GM19455 (cell line): ENCODE measurements at regions not wholly inside any gene's neighbourhood (a gene's known extent, or its start where the extent isn't known, plus 50 kb on each side); places are given as distances from the start of the nearest gene placed in this dataset.
"Not testable (repeated sequence)": the region's sequence is repeated elsewhere in the genome, so short reads cannot be mapped to it uniquely, and the experiment has no call there.

Experiments used
- ATAC-seq: cut with Tn5 transposase; IDR thresholded peaks from one replicate; pipeline ENCODE4 v1.9.1; 2021; ENCODE audit not compliant: unreplicated experiment

GRCh38 chr2:42978887-42979415 lies 186.6 kb upstream of the HAAO start:
- no peak for ATAC-seq

GRCh38 chr2:42978175-42978886 lies 185.9 kb upstream of the HAAO start:
- ATAC-seq, result no peak

DNA sequence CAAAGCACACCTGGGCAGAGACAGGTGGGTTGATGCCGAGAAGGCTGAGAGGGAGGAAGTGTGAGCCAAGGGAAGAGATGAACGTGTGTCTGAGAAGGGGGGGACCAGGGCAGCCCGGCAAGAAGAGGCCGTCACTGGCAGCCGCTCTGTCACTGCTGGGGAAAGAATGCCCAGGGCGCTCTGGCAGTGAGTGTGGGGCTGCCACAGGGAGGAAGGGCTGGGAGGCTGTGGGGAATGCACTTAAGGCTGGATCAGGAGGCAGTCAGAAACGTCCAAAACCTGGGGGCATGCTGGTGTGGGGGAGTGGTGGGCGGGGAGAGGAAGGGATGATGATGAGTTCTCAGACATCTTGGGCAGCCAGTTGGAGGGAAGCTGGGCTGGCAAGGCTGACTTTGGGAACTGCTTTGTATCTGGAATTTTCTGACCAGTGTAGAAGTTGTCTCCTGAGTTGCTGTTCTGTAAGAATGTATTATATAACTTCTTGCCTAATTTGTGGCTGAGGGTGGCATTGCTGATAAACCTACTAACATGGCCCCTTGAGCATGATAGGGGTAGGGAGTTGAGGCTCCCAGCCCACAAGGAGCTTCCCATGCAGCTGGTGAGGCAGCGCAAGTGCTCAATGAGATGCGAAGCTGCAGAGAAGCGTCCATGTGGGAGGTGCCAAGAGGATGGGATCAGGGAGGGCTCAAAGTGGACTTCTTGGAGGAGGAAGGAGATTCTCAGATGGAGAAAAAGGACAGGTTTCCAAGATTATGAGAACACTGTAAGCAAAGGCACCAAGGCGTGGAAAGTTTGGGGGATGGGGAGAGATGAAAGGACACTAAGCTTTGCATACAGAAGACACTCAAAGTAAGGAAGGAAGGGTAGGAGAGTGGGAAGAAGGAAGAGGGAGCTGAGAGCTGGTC lies 185.1 kb upstream of the HAAO start:
- ATAC-seq, result no peak

GRCh38 chr2:42976351-42976750 lies 184.0 kb upstream of the HAAO start:
- ATAC-seq, result no peak

DNA sequence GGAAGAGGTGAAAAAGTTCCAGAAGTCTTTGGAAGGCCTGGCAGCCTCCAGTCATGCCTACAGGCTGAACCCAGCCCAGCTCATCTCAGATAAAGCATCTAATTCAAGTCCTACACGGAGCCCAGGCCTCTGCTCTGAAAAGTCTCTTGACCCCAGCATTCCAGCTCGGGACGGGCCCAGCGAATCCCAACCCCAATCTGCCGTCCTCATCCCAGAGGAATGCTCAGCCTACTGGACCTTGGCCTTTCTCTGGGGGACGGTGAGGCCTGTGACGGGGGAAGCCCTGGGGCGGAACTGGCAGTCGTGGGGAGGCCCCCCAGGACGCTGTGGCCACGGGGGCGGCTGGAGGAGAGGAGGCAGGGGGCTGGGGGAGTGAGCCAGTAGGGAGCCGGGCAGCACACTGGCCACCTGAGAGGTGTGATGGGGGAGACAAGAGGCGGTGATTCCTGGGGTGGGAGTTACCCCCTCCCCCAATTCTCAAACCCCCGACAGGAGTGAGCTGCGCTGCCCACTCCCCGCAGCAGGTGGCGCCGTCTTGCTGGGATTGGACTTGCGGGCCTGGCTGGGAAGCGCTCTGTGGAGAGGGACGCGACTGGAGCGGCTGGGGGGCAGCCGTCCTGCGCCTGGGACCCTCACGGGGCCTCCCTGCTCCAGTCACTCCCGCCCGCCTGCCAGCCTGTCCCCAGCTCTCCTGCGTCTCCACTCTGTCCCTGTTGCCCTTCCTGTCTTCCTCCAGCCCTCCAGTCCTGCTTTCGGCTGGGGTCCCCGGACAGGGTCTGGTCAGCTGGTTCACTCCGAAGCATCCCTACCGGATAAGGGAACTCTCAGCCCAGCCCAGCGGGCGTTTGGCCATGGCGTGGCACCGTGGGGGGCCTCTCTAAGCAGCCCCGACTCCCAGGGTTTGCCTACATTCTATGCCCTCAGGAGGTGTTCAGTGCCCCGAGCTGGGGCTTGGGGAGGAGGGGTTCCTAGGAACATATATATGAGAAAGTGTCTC lies 182.6 kb upstream of the HAAO start:
- ATAC-seq, result no peak

GRCh38 chr2:42974169-42974720 lies 181.9 kb upstream of the HAAO start:
- no peak for ATAC-seq

GRCh38 chr2:42973726-42974125 lies 181.3 kb upstream of the HAAO start:
- no peak for ATAC-seq

- ATAC-seq, result not testable (repeated sequence)
Observed at GRCh38 chr2:42972933-42973516, 180.6 kb upstream of the HAAO start.

DNA sequence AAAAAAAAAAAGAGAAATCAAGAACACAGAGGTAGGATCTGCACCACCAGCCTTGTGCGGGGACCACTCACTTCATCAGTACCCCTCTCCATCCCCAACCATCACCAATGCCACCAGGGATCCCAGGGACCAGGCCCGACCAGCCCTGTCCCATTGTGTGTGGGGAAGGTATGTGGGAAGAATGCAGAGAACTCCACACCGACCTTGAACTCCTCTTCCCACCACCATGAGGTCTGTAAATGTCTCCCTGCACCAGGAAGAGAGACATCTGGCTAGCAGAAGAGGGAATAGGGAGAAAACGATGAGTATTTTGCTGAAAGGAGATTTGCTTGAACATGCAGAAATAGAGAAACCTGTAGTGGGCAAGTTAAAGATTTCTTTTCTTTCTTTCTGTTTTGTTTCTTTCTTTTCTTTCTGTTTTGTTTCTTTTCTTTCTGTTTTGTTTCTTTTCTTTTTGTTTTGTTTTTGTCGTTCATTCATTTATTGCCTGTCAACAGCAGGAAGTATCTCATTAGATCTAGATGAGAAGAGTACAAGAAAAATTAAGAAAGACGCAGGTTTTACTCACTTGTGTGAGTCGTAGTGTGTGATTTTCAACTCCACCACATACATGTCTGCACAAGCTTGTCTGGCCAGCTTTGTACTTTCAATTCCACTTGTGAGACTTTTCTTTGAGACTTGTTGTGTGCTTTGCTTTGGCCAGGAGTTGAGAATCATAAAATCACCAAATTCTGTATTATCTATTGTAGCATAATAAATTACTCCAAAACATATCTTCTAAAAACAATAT lies 179.8 kb upstream of the HAAO start:
- no peak for ATAC-seq

GRCh38 chr2:42971381-42971780 lies 179.0 kb upstream of the HAAO start:
- no peak for ATAC-seq

DNA sequence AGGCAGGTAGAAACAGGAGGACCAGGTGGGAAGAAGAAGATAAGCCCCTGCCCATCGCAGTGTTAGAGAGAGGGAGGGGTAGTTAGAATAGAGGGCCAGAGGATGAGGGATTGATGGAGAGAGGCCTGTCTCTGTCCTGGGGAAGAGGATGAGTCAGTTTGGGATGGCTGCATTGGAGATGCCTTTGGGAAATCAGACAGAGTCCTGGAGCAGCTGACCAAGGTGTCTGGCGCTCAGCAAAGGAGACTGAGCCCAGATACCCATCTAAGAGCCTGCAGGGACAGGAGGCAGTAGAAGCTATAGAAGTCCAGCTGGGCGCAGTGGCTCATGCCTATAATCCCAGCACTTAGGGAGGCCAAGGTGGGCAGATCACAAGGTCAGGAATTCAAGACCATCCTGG lies 177.8 kb upstream of the HAAO start:
- no peak for ATAC-seq

DNA sequence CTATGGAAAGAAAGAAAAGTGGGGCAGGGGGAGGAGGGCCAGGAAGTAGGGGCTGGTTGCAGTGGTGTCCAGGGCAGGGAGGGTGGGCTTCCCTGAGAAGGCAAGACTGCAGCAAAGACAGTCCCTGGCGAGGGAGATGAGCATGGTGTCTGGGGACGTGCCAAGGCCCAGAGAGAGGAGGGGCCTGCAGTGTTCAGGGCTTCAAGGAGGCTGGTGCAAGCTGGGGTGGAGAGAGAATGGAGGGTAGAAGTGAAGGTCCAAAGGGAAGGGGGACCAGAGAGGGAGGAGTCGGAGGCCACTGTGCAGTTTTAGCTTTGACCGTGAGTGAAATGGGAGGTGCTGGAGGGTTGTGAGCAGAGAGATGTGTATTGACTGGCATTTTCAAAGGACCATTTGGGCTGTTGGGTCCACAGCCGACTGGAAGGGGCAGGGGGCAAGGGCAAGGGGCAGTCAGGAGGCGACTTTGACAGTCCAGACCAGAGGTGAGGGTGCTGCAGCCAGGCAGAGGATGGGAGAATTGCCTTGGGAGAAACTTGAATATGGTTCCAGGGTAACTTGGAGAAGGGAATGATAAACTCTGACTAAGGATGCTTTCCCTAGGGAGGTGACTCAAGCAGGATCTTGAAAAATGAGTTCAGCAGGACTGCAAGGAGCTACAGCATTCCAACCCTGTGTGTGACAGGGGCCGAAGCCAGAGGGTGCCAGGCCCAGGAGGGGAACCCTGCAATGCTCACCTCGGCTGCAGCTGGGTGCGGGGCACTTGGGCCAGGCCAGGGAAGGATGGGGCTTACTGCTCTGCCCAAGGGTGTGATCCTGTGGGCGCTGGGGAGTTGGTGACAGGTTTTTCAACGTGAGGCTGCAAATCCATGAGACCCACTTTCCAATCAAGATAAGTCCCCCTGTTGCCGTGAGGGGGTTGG lies 177.1 kb upstream of the HAAO start:
- no peak for ATAC-seq

DNA sequence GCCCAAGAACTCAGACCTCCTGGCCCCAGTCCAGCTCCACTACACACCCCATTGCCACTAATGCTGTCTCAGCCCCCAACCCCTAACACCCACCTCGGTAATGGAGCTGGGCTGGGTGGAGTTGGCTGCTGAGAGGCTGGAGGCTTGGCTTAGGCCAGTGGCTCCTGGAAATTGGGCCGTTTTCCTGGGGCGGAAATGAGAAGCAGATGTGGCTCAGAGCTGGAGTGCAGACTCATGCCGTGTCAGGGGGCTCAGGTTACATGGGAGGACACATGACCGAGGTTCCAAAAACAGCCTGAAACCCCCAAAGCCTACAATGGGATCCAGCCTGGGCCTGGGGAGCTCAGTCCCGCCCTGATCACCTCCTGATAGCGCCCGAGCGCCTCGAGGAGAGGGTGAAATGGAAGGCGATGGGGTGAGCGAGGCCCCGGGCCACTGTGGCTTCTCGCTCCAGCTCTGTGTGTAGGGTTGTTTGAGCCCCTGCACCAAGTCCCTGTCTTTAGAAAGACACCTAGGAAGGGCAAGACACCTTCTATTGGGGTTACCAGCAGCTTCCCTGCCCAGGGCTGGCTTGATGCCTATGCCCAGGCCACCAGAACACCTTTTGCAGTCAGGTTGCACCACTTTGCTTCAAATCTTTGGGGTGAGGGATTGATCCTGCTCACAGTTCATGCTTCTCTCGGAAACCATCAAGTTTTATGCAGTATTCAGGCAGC lies 175.7 kb upstream of the HAAO start:
- no peak for ATAC-seq

GRCh38 chr2:42965910-42966309 lies 173.5 kb upstream of the HAAO start:
- no peak for ATAC-seq

GRCh38 chr2:42965196-42965595 lies 172.8 kb upstream of the HAAO start:
- ATAC-seq, result no peak

- no peak for ATAC-seq
Observed at GRCh38 chr2:42964439-42965083, 172.2 kb upstream of the HAAO start.

DNA sequence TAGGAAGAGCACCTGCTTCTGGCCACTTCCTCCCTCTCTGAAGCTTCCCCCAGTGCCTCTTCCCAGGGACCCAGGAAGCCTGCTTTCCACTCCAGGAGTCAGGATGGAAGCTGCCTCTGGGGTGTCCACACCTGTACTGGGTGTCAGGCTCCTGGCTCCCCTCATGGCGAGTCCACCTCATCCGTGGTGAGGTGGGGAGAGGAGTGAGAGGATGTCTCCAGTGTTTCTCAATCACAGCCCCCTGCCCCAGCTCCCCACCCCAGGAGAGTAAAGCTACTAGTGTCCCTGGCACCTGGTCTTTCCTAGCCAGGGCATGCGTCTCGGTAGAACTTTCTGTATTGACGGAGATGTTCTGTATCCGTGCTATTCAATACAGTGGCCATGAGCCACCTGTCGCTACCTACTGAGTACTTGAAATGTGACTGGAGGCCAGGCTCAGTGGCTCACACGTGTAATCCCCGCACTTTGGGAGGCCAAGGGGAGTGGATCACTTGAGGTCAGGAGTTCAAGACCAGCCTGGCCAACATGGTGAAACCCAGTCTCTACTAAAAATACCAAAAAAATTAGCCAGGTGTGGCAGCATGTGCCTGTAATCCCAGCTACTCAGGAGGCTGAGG lies 171.2 kb upstream of the HAAO start:
- no peak for ATAC-seq
